Stimulated activated CD8-positive, alpha-beta memory T cell treated with anti-CD3 and anti-CD28 coated beads, Interleukin-4, amount 100 ng/mL, for 48 hours (primary cell): ENCODE measurements at regions not wholly inside any gene's neighbourhood (a gene's known extent, or its start where the extent isn't known, plus 50 kb on each side); places are given as distances from the start of the nearest gene placed in this dataset.

ENCODE experiments used
- DNase-seq: peaks from one replicate; pipeline ENCODE4 v3.0.0-alpha.2; 2020

DNA sequence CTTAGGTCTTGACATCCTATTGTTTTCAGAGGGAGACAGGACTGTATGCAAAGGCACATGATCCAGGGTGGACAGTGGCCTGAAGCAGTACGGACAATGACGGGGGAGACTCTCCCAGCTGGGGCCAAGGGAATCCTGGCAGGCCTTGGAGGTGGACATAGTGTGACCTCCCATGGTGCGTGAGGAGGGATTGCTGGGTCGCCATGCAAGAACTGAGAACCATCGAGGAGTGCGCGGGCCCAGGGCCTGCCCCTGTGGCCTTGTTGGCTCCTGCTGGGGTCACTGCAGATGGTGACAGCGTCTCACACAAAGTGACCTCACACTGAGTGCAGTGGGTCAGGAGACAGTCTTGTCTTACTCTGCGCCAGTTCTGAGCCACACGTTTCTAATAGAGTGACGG lies 192.4 kb downstream of the GADD45G start:
- DNase-seq = no peak

DNA sequence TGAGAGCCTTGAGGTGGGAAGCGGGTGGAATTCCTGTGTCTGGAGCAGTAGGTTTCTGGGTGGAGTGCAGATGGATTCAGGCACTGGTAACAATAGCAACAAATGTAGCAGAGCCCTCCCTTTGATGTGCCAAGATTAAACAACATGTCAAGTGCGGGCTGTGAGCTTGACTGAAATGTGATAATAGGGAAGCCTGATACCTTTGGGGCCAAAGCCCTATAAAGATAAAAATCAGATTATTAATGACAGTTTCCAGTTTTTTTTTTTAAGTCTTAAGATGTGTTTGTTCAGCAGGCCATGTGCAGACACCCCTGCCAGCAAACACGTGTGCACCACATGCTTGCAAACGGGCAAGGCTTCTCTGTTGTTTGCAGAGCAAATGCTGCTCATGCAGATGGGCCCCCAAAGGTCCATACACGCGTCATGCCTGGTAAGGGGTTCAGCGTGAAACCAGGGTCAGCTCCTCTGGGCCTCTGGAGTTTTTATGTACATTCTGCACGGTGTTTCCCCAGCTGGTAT lies 193.2 kb downstream of the GADD45G start:
- DNase-seq = no peak

- no peak for DNase-seq
Observed at GRCh38 chr9:89798547-89799120, 193.8 kb downstream of the GADD45G start.

GRCh38 chr9:89799221-89799620 lies 194.4 kb downstream of the GADD45G start:
- no peak for DNase-seq

GRCh38 chr9:89799766-89800165 lies 195.0 kb downstream of the GADD45G start:
- DNase-seq = no peak

DNA sequence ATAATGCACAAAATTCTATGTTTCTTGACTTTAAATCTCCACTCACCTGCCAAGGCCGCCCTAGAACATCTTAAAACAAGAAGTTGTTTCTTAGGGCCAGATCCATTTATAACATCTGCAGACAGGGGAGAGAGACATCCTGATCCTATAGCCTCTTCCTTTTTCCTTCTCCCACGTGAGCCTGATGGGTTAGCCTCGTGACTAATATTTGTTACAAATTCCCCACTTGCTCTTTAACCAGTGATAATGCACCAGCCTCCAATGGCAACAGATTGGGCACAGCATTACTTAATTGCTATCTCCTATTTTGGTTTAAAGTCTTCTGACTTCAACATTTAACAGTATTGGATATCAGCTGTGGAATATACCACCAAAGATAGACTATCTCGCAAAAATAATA lies 196.5 kb downstream of the GADD45G start:
- DNase-seq = no peak

DNA sequence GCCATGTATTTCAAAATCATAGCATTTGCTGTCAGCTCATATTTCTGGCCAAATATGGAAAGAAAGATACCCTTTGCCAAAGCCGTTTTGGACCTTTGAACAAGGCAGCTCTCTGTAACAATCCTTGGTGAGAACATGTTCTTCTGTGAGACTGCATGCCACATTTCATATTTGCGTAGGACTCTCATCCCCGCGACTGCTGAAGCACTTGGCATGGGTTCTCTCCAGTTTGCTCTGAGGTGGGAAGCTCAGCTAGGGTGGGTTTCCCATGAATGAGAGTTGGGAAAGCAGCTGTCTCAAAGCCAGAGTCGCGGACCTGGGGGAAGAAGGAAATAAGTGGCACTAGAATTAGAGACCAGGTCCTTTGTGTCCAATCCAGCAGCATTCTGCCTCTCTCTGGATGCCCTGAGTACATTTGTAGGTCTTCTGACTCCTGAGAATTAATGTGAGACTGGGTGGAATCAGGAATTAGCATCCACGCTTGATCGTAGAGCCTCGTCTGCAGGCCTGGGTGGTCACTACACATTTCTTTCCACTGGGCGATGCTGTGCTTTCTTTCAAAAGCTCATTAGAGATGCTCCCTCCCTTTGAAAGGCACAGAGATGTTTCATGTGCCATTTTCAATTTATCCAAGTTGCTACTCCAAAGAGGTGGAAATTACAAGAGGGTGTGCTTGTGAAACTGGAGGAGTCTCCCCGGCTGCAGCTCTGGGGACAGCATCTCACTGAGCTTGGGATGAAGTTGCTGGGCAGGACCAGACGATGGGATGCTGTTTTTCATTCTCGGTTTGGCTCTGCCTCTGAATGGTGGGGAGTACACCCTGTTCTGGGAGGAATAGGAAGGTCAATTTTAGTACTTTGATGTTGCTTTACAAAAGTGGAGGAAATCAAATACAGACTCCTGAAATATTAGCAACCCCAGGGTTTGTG lies 197.2 kb downstream of the GADD45G start:
- DNase-seq = no peak

GRCh38 chr9:89802781-89803355 lies 198.1 kb downstream of the GADD45G start:
- DNase-seq = no peak

DNA sequence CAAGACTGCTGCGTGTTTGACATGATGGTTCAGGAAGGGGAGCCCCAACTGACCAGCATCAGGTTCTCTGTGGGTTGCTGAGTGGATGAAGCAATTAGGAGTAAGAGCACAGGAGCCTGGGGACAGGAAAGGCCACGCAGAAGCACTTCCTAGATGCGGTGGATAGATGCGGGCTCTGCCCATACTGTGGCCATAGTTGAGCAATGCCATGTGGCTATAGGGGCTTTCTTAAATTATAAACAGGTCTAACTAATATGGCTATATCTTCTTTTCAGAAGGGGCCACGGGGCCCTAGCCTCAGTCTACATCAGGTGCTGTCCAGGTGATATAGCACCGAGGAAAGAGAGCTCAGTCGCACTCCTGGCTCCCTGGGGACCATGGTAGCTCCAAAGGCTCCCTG lies 198.6 kb downstream of the GADD45G start:
- no peak for DNase-seq

- no peak for DNase-seq
Observed at GRCh38 chr9:89804766-89805531, 200.1 kb downstream of the GADD45G start.

DNA sequence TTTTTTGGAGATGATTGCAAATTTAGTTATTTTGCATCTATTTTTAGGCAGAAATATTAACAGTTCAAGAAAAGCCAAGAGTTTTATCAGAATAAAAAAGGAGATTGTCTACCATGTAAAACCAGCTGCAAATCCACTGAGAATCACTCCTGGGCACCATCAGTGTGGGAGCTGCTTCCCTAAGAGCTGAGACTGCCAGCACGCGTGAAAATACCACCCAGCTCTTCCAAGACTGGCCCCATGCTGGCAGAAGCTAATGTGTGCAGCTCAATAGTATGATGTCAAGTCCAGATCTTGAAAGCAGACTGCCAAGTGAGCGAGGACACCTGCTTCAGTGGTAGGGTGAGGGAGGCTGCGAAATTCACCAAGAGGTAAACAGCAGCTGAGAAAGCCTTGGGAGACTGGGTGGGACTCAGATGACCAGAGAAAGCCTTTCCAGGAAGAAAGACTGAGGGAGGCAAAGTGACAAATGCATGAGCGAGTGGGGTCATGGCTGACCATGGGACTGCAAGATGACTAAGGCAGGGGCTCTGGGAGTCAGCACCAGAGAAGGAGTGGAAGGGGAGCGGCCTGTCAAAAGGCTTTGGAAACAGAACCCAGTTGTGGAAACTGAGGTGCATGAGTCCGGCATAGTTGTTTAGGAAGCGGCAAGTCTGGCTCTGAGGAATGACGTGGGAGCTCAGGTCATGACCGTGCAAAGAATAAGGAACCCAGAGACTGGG lies 200.9 kb downstream of the GADD45G start:
- peak; percentile 15 for DNase-seq

DNA sequence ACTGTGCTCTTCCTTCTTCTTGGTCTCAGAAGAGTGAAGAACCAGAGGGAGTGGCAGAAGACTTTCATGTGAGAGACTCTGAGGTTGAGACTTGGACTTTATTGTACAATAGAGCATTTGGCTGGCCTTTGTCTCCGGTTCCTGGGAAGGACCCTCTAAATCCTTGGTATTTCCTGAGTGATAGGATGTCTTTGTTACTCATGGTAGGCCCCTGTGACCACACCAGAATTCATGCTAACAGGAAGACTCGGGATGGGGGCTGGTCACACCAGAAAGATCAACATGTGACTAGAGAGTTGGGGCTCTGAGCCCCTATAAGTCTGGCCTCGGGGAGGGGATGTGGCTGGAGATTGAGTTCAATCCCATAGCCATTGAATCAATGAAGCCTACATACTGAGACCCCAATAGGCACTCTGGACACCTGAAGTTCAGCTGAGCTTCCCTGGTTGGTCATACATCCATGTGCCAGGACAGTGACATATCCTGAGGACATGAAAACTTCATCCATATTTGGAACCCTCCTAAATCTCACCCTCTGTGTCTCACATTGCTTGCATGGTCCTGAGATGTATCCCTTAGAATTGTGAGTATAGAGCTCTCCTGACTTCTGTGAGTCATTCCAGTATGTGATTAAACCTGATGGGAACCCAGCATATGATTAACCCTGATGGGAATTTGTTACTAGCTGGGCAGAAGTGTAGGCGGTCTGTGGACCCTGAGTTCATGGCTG lies 201.7 kb downstream of the GADD45G start:
- peak; percentile 10 for DNase-seq

GRCh38 chr9:89807101-89807395 lies 202.2 kb downstream of the GADD45G start:
- peak; percentile 10 for DNase-seq

DNA sequence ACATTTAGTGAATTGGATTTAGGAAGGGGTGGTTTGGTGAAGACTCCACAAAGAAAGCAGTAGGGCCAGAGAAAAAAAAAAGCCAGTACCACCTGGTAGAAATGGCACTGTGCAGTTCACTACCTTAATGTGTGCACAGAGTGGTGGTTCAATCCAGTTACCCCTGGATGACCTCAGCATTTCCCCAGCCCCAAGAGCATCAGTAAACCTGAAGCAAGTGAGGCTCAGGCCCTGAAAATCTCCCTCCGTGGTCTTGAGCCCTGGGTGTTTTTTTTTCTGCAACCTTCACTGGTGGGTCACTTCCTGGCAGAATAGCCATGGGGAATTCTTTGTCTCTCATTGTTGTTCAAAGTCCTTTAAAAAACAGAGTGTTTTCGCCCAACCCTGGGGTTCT lies 202.9 kb downstream of the GADD45G start:
- no peak for DNase-seq

DNA sequence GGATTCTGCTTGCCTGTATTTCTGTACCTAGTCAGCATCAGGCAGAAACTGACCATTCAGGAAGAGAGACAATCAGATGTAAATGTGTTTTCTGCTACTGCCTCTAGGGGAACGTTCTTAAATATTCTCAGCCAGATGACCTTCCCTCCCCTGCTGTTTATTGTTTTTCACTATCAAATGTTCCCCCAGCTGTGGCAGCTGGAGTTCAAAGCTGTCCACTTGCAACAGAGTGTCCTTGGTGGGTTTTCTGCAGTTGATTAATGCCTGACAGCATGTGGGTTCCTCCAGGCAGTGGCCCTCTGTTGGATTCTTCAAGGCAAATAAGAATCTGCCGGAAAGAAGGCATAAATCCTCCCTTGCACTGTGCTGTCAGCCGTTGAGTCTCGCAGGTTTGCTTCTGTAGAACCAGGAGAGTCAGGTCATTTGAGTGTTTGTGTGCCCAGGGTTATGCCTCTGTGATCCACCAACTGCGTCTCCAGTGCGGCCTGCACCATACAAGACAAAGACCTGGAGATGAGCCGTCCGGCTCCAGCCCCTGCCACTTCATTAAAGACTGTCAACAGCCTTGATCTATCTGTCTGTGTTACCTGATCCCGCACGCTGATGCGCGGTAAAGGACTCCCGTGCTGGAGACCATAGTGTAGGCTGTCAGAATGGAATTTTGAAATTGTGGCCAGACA lies 203.4 kb downstream of the GADD45G start:
- no peak for DNase-seq

- DNase-seq = no peak
Observed at GRCh38 chr9:89808756-89809181, 204.0 kb downstream of the GADD45G start.

- DNase-seq = no peak
Observed at GRCh38 chr9:89810431-89810830, 205.6 kb downstream of the GADD45G start.

GRCh38 chr9:89811356-89811755 lies 206.5 kb downstream of the GADD45G start:
- DNase-seq = no peak

- no peak for DNase-seq
Observed at GRCh38 chr9:89811886-89812450, 207.2 kb downstream of the GADD45G start.

GRCh38 chr9:89812556-89813181 lies 207.9 kb downstream of the GADD45G start:
- no peak for DNase-seq
